ENCODE measurements at regions not wholly inside any gene's neighbourhood (a gene's known extent, or its start where the extent isn't known, plus 50 kb on each side); places are given as distances from the start of the nearest gene placed in this dataset.
"Not testable (repeated sequence)": the region's sequence is repeated elsewhere in the genome, so short reads cannot be mapped to it uniquely, and the experiment has no call there.

- no peak for DNase-seq (ENCODE audit: low read depth)
These were observed 327.2 kb downstream of the SOX9 start for GRCh38 chr17:72448019-72448418.

GRCh38 chr17:72452286-72453173 is 331.7 kb downstream of the SOX9 start:
- no peak for DNase-seq (ENCODE audit: low read depth)

- no peak for DNase-seq (ENCODE audit: low read depth)
These were observed 333.5 kb downstream of the SOX9 start for GRCh38 chr17:72454342-72454741.

- no peak for DNase-seq (ENCODE audit: low read depth)
These were observed 334.7 kb downstream of the SOX9 start for GRCh38 chr17:72455562-72455961.

GRCh38 chr17:72456075-72456474 is 335.3 kb downstream of the SOX9 start:
- peak; percentile 77 for DNase-seq (ENCODE audit: low read depth)

DNA sequence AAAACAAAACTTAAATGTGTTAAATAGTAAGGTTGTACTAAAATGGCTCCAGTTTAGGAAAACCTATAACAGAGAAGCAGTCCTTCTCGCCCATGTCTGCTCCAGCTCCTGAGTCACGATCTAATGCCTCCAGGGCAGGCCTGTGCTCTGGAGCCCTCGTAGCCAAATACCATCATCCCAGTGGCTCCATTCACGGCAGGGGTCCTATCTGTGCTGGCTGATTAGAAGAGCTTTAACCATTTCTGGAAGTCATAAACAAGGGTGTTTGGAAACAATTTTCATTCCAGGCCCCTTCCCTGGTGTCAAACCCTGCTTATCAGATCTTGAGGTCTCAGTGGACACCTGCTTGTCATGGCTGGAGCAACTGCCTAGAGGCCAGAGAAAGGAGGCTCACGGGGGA is 336.9 kb downstream of the SOX9 start:
- peak; percentile 89 for DNase-seq (ENCODE audit: low read depth)

DNA sequence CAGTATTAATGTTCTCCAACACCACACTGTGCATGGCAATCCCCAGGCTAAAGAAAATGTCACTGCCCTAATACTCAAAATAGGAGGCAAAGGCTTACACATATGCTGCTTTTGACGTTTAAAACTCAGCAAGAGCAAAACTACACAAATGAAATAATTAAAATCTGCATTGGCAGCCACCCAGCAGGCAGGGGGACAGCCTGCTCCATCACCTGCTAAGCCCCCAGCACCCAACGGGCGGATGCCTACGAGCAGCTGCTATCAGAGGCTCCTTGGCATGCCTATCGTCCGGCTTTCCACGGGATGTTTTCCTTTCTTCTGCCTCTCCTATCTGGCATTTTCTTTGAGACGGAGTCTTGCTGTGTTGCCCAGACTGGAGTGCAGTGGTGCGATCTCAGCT is 337.5 kb downstream of the SOX9 start:
- DNase-seq (ENCODE audit: low read depth), result no peak

- peak; percentile 38 for DNase-seq (ENCODE audit: low read depth)
These were observed 339.9 kb downstream of the SOX9 start for GRCh38 chr17:72460711-72461110.

- DNase-seq (ENCODE audit: low read depth), result no peak
These were observed 340.9 kb downstream of the SOX9 start for GRCh38 chr17:72461757-72462156.

GRCh38 chr17:72462407-72462806 is 341.6 kb downstream of the SOX9 start:
- DNase-seq (ENCODE audit: low read depth), result peak; percentile 37

GRCh38 chr17:72462814-72463213 is 342.0 kb downstream of the SOX9 start:
- peak; percentile 15 for DNase-seq (ENCODE audit: low read depth)

DNA sequence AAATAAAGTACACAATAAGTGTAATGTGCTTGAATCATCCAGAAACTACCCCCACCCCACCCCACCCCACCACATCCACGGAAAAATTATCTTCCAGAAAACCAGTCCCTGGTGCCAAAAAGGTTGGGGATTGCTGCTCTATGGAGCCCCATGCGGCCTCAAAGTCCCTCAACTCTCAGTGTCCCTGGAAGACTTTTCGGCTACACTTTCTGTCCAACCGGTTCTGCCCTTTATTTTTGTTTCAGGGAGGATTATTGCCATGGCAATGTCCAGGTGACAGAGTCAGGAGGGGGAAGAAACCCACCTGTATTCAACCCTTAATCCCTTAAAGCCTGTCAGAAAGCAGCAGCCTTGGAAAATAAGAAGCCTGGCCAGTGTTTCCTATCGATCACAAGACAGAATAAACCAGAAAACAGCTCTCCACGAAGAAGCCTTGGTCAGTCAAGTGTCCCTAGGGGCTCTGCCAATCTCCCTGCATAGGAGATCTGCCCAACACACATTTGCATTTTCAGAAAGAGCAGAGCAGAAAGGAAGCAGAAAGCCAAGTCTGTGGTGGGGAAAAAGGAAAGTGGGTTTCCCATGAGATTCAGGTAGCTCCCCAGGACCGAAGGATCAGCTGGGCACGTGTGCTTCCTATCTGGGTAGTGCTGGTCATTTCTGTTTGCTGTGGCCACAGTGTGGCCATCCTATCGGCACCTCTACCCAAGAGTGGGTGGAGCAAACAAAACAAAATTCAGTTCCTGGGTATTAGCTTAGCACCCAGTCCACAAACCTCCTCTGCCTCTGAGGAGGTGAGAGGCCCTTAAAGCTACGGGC is 342.7 kb downstream of the SOX9 start:
- no peak for DNase-seq (ENCODE audit: low read depth)

DNA sequence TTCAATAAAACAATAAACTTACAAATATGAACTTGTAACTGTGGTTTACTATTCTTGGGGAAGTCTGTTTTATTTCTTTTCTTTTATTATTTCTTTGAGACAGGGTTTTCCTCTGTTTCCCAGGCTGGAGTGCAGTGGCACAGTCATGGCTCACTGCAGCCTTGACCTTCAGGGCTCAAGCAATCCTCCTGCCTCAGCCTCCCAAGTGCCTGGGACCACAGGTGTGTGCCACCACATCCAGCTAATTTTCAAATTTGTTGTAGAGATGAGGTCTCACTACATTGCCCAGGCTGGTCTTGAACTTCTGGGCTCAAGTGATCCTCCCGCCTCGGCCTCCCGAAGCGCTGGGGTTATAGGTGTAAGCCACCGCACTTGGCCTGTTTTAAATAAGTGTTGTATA is 343.4 kb downstream of the SOX9 start:
- DNase-seq (ENCODE audit: low read depth), result not testable (repeated sequence)

- peak; percentile 100 for DNase-seq (ENCODE audit: low read depth)
These were observed 344.6 kb downstream of the SOX9 start for GRCh38 chr17:72465191-72466024.

GRCh38 chr17:72466199-72466598 is 345.4 kb downstream of the SOX9 start:
- DNase-seq (ENCODE audit: low read depth), result peak; percentile 87

- DNase-seq (ENCODE audit: low read depth), result no peak
These were observed 345.8 kb downstream of the SOX9 start for GRCh38 chr17:72466606-72467005.

- DNase-seq (ENCODE audit: low read depth), result peak; percentile 80
These were observed 347.2 kb downstream of the SOX9 start for GRCh38 chr17:72467841-72468653.

DNA sequence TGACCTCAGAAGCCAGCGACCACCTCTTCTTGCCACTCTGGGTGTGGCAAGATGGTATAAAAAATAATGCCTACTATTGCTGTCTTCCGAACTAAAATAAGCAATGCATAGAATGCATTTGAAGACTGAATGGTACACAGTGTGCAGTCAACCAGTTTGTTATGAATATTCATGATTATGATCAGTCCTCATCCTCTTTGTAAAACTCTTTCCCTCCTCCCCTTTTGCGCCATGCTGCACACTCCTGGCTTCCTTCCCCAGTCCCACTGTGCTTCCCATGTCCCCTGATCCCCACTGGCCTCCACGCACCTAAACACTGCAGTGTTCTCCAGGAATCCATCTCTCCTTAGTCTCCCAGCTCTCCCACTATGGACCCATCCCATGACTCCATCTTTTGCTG is 348.0 kb downstream of the SOX9 start:
- DNase-seq (ENCODE audit: low read depth), result no peak

- no peak for DNase-seq (ENCODE audit: low read depth)
These were observed 349.4 kb downstream of the SOX9 start for GRCh38 chr17:72470121-72470705.

- DNase-seq (ENCODE audit: low read depth), result no peak
These were observed 349.9 kb downstream of the SOX9 start for GRCh38 chr17:72470734-72471133.

GRCh38 chr17:72471296-72471695 is 350.5 kb downstream of the SOX9 start:
- DNase-seq (ENCODE audit: low read depth), result no peak

Measured in EH (cell line).